ENCODE measurements at regions not wholly inside any gene's neighbourhood (a gene's known extent, or its start where the extent isn't known, plus 50 kb on each side); places are given as distances from the start of the nearest gene placed in this dataset.
"Not testable (repeated sequence)": the region's sequence is repeated elsewhere in the genome, so short reads cannot be mapped to it uniquely, and the experiment has no call there.

DNA sequence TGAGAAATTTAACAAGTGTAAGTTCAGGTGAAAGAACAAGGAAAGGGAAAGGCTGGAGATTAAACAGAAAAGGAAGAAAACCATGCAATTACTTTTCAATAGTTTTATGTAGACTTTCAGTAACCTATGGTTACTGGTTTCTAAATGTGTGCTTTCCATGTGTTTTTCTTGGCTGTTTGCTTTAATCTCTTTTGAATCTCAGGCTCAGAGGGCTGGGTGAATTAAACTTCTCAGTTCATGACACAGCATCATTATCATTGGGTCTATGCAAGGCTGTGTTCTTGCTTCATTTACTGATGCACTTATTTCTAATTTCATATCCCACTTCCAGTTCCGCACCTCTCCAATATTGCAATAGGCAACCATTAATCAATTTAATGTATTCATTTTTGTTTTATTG lies 266.5 kb upstream of the UGT8 start:
- H3K36me3 Mint-ChIP-seq, result no peaks in the 10 kb centered on the region
- no peaks in the 10 kb centered on the region for H3K4me1 Mint-ChIP-seq
- no peak overlapping the region for H3K27ac Mint-ChIP-seq
- CTCF ChIA-PET, result no interaction called here
- no peak overlapping the region for H3K4me3 Mint-ChIP-seq
- H3K27me3 Mint-ChIP-seq, result no peaks in the 10 kb centered on the region
- DNase-seq, result no peak
- no peaks in the 10 kb centered on the region for H3K9me3 Mint-ChIP-seq

DNA sequence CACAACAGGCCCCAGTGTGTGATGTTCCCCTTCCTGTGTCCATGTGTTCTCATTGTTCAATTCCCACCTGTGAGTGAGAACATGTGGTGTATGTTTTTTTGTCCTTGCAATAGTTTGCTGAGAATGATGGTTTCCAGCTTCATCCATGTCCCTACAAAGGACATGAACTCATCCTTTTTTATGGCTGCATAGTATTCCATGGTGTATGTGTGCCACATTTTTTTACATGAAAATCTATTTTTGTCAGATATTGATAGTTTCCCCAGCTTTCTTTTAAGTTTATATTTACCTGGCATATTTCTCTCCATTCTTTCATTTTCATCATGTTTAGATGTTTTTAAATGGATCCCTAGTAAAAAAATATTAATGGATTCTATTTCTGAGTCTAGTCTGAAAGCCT lies 264.2 kb upstream of the UGT8 start:
- DNase-seq, H3K4me1 Mint-ChIP-seq, H3K27me3 Mint-ChIP-seq, H3K36me3 Mint-ChIP-seq, H3K27ac Mint-ChIP-seq, H3K9me3 Mint-ChIP-seq, H3K4me3 Mint-ChIP-seq, CTCF ChIA-PET: not testable (repeated sequence)

DNA sequence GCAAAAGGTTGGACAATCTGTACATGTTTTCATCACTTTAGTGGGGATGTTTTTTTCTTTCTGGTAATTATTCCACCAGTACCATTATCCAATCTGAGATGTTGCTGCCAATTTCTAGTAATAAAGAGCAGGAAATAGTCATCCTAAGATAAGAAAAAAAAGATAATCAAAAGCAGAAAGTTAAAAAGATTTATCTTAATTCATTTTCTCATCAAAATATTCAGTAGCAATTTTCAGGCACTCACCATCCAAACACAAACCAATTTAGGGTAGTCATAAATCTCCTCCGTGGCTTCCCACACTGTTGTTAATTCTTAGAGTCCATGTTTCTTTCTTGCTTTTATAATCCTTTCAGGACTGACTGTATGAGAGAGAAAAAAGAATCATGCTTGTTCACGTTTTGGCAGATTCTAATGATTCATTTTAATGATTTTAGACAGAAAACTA lies 263.7 kb upstream of the UGT8 start:
- no peaks in the 10 kb centered on the region for H3K27me3 Mint-ChIP-seq
- no peaks in the 10 kb centered on the region for H3K4me1 Mint-ChIP-seq
- CTCF ChIA-PET, result no interaction called here
- H3K27ac Mint-ChIP-seq, result no peak overlapping the region
- no peaks in the 10 kb centered on the region for H3K9me3 Mint-ChIP-seq
- no peaks in the 10 kb centered on the region for H3K36me3 Mint-ChIP-seq
- no peak overlapping the region for H3K4me3 Mint-ChIP-seq
- DNase-seq, result no peak

DNA sequence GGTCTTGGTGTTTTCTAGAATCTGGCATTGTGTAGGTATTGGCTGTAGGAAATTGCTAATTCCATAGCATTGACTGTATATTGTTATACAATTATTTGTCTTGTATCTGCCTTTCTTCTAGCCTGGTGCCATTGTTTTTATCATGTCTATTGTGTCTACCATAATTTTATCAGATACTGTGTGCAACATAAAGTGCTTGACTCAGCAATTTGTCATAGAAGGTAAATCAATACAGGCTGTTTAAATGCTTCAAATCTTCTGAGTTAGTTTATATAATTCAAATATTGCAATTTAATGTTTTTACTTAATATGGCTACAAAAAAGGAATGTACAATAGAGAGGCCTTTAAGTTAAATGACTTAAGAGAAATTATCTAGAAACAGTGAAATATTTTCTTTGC lies 263.3 kb upstream of the UGT8 start:
- no peak for DNase-seq
- H3K27ac Mint-ChIP-seq, result no peak overlapping the region
- H3K27me3 Mint-ChIP-seq, result no peaks in the 10 kb centered on the region
- H3K36me3 Mint-ChIP-seq, result no peaks in the 10 kb centered on the region
- H3K9me3 Mint-ChIP-seq, result no peaks in the 10 kb centered on the region
- CTCF ChIA-PET, result no interaction called here
- H3K4me3 Mint-ChIP-seq, result no peak overlapping the region
- H3K4me1 Mint-ChIP-seq, result no peaks in the 10 kb centered on the region

DNA sequence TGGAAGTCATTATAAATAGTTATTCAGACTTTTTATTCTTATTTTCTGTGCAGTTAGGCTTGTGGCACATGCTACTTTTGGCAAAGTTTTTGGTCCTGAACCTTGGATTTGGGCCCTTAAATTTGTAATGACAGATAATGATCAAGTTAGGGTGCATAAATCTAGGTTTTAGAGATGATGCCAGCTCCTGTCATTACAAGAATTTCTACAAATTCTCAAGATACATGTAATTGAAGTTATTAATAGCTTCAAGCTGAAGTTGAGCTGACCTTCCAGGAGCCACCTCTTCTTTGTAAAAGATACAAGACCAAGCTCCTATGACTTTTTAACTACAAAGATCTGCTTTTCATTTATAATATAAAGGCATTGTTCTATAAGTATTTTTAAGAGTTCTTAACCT lies 255.6 kb upstream of the UGT8 start:
- Mint-ChIP-seq H3K4me1 (no peaks in the 10 kb centered on the region), H3K36me3 (no peaks in the 10 kb centered on the region), H3K9me3 (no peaks in the 10 kb centered on the region), H3K27ac (no peak overlapping the region), H3K27me3 (no peaks in the 10 kb centered on the region), H3K4me3 (no peak overlapping the region)
- DNase-seq, result no peak
- CTCF ChIA-PET, result no interaction called here

DNA sequence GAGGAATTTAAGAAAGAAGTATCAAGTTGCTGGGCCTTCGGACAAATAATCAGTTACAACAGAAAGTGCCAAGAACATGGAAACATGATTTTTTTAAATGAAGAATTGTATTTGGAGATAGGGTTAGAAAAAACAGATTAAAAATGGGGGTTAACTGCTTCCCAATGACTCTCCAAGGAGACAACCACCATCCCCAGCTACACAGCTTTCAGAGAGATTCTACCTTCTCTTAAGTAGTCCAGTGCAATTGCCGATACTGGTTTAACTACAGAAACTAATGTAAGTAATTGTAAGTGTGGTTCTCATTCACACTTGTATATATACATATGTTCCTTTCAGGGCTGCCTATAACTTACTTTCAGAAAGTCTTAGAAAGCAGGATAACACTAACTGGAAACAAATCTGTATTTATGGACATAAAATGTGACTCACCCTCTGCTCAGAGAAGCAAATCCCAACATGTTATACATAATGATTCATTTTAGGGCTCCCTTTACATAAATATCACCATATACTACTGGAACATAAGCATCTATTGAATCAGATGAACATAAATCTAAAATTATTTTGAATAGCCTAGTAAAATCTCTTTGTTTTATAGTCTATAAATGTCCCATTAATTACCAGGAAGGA lies 248.9 kb upstream of the UGT8 start:
- CTCF ChIA-PET, result no interaction called here
- no peak overlapping the region for H3K4me3 Mint-ChIP-seq
- no peaks in the 10 kb centered on the region for H3K4me1 Mint-ChIP-seq
- H3K9me3 Mint-ChIP-seq, result no peaks in the 10 kb centered on the region
- H3K27me3 Mint-ChIP-seq, result no peaks in the 10 kb centered on the region
- no peak overlapping the region for H3K27ac Mint-ChIP-seq
- DNase-seq, result no peak
- no peaks in the 10 kb centered on the region for H3K36me3 Mint-ChIP-seq

DNA sequence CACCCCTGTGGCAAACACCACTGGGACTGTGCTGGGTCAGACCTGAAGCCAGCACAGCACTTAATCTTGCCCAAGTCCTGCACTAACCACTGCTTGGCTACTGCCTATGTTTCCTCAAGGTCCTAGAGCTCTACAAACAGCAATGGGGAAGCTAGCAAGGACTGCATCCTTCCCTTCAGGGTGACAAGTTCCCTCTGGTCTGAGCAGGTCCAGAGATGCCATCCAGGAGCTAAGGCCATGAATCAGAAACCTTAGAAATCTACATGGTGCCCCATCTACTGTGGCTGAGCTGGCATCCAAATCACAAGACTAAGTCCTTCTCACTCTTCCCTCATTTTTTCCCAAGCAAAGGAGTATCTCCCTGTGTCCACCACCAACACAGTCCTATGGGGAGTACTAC lies 239.7 kb upstream of the UGT8 start:
- no peaks in the 10 kb centered on the region for H3K27me3 Mint-ChIP-seq

DNA sequence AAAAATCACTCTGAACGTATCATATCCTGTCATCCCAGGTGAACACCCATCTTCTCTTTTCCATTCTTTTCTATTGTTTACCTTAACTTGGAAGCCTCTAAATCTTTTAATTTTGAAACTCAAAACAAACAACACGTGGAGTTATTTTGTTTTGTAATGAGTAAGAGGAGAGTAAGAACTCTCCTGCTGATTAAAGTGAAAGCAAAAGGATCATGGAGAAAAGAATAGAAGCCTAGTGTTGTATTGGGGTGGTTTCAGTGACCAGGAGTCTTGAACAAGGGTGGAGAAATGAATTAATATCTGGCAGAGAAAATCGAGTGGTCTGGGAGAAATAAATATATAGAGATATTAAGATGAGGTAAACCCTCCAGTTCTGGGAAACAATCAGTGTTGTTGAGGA lies 237.4 kb upstream of the UGT8 start:
- DNase-seq, result no peak
- Mint-ChIP-seq H3K9me3 (no peaks in the 10 kb centered on the region), H3K4me1 (no peaks in the 10 kb centered on the region), H3K4me3 (no peak overlapping the region), H3K36me3 (no peaks in the 10 kb centered on the region), H3K27me3 (no peaks in the 10 kb centered on the region), H3K27ac (no peak overlapping the region)
- CTCF ChIA-PET, result no interaction called here

More for the DNA sequence above, 239.7 kb upstream of the UGT8 start:
- Mint-ChIP-seq H3K27ac (no peak overlapping the region), H3K36me3 (no peaks in the 10 kb centered on the region), H3K4me1 (no peaks in the 10 kb centered on the region), H3K4me3 (no peak overlapping the region), H3K9me3 (no peaks in the 10 kb centered on the region)
- CTCF ChIA-PET, result no interaction called here
- DNase-seq, result no peak

DNA sequence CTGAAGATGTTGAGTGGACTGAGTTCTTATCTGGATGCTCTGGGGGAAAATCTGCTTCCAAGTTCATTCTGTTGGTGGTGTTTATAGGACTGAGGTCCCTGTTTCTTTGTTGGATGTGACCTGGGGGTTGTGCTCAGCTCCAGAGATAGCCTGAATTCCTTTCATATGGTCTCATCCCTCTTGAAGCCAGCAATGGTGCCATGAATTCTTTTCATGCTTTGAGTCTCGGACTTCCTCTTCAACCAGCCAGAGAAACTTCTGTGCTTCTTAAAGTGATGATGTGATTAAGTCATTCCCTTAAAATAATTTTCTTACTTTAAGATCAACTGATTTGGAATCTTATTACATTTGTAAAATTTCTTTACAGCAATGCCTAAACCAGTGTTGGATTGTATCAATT lies 233.8 kb upstream of the UGT8 start:
- Mint-ChIP-seq H3K4me3 (no peak overlapping the region), H3K27me3 (no peaks in the 10 kb centered on the region)

DNA sequence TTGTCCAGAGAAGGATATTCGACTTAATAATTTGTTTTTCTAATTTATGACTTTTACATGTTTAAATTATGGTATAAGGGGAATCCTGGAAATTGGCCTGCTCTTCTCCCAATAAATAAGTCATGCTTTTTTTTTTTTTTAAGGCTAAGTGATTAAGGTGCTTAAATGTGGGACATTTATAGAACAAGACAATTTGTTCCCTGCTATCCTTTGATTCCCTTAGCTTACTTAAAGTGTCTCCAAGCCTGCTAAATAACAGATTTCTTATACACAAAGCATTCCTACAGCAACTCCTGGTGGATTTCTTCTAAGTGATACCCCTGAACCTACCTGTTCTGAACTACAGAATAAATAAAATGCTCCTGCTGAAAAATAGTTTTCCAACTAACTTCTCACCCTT lies 233.0 kb upstream of the UGT8 start:
- H3K9me3 Mint-ChIP-seq, result no peaks in the 10 kb centered on the region
- H3K27ac Mint-ChIP-seq, result no peak overlapping the region
- CTCF ChIA-PET, result no interaction called here
- H3K4me1 Mint-ChIP-seq, result no peaks in the 10 kb centered on the region
- H3K4me3 Mint-ChIP-seq, result no peak overlapping the region
- no peaks in the 10 kb centered on the region for H3K36me3 Mint-ChIP-seq
- no peak for DNase-seq
- no peaks in the 10 kb centered on the region for H3K27me3 Mint-ChIP-seq

More for the DNA sequence above, 233.8 kb upstream of the UGT8 start:
- H3K4me1 Mint-ChIP-seq, result no peaks in the 10 kb centered on the region
- no peak for DNase-seq
- H3K9me3 Mint-ChIP-seq, result no peaks in the 10 kb centered on the region
- no peak overlapping the region for H3K27ac Mint-ChIP-seq
- H3K36me3 Mint-ChIP-seq, result no peaks in the 10 kb centered on the region
- CTCF ChIA-PET, result no interaction called here

DNA sequence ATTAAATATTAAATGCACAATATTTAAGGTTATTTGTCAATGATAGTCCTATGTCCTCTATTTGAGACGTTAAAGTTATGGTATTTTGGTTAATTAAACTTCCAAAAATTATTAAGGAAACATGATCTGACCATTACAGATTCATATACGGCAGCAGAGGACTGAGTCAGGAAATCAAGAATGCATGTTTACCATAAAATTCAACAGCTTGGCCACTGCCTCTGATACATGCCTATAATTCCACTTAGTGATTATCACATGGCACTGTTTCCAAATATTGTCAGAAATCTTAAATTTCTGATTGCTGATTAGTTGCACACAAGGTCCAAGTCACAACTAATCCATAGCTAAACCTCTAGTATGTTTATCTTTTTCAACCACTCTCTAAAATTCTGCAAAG lies 232.2 kb upstream of the UGT8 start:
- H3K27ac Mint-ChIP-seq, result no peak overlapping the region
- no peaks in the 10 kb centered on the region for H3K27me3 Mint-ChIP-seq
- no peak for DNase-seq
- H3K4me1 Mint-ChIP-seq, result no peaks in the 10 kb centered on the region
- CTCF ChIA-PET, result no interaction called here
- H3K36me3 Mint-ChIP-seq, result no peaks in the 10 kb centered on the region
- no peaks in the 10 kb centered on the region for H3K9me3 Mint-ChIP-seq
- H3K4me3 Mint-ChIP-seq, result no peak overlapping the region

DNA sequence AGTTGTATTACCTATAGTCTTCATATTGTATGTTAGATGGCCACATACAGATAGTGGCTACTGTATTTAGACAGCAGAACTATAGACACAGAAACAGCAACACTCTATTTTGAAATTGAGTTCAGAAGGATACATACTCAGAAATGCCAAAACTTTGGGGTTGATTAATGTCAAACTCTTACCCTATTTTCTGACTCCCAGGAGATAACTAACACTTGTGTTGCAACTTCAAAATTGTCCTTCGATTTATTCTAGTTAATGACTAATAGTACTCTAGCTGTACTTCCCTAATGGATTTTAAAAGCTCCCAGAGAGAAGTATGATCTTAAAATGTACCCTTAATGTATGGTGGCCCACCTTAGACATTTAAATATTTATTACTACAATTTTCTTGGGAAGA lies 229.9 kb upstream of the UGT8 start:
- DNase-seq, result no peak
- CTCF ChIA-PET, result no interaction called here
- Mint-ChIP-seq H3K4me3 (no peak overlapping the region), H3K9me3 (no peaks in the 10 kb centered on the region), H3K4me1 (no peaks in the 10 kb centered on the region), H3K27me3 (no peaks in the 10 kb centered on the region), H3K36me3 (no peaks in the 10 kb centered on the region), H3K27ac (no peak overlapping the region)

DNA sequence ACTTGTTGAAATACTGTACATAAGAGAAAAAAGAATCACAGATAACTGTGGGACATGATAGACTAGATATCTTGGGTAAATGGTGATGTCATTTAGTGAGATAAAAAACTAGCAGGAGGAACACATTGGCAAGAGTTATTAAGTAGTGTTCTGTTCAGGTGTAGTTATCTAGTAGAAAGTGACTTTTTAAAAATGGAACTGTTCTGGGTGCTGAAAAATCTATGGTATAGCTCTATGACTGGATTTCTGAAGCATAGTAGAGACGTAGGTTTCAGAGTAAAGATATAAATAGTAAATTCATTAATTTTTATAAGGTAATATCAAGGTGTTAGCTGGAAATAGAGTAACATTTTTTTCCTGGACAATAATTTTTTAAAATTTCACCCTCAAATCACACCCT lies 225.1 kb upstream of the UGT8 start:
- no peaks in the 10 kb centered on the region for H3K27me3 Mint-ChIP-seq
- no peak overlapping the region for H3K4me3 Mint-ChIP-seq
- no peaks in the 10 kb centered on the region for H3K9me3 Mint-ChIP-seq
- no peak overlapping the region for H3K27ac Mint-ChIP-seq
- CTCF ChIA-PET, result no interaction called here
- DNase-seq, result no peak
- no peaks in the 10 kb centered on the region for H3K4me1 Mint-ChIP-seq
- H3K36me3 Mint-ChIP-seq, result no peaks in the 10 kb centered on the region

DNA sequence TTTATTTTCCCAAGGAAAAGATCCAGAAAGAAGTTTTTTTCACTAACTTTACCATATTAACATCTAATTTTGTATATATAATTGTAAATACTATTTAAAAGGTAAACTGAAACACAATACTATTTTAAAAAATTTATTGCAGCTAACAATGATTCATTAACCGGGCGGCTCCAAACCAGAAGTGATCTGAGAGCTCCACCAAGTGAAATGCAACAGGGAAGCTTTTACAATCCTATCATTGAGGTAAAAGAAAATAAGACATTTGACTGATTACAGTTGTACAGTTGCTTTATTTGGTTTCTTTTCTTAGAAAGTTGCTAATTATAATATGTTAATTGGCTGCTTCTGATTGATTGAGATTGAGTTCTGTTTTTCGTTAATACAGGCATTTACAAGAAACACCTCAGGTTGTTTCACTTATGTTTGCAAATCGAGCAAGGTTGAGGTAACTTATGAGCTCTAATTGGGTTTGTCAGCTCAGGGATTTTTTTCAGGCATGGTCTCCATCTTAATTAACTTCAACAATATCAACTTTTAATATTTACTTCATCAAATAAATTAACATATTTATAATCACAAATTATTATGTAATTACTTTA lies 220.2 kb upstream of the UGT8 start:
- Mint-ChIP-seq H3K27me3 (no peaks in the 10 kb centered on the region), H3K9me3 (no peaks in the 10 kb centered on the region), H3K4me1 (no peaks in the 10 kb centered on the region), H3K4me3 (no peak overlapping the region), H3K36me3 (no peaks in the 10 kb centered on the region), H3K27ac (no peak overlapping the region)
- no peak for DNase-seq
- CTCF ChIA-PET, result interaction anchor here (1.1 kb wide), 1 partner anchor 983 kb away, joined by 4 read pairs; no protein-coding TSS in a partner anchor

DNA sequence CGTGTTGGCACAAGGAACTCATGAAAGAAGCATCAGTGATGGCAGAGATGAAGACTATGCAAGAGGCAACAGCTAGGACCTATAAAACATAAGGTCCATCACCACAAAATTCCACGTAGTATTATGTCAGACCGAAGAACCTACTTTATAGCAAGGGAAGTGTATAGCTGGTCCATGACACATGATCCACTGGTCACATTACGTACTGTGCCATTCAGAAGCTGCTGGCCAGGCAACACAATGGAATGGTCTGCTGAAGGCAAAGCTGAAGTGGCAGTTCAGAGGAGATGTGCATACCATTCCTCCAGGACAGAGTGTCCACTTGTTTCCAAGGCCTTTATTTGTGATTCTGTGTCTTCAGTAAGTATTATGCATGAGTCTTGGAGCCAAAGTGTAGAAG lies 215.5 kb upstream of the UGT8 start:
- CTCF ChIA-PET, result interaction anchor here (1.0 to 1.5 kb wide), 2 partner anchors 9 to 988 kb away, joined by 4 to 5 read pairs; no protein-coding TSS in a partner anchor
- Mint-ChIP-seq H3K27ac (no peak overlapping the region), H3K36me3 (no peaks in the 10 kb centered on the region), H3K27me3 (no peaks in the 10 kb centered on the region), H3K4me3 (no peak overlapping the region), H3K9me3 (no peaks in the 10 kb centered on the region), H3K4me1 (no peaks in the 10 kb centered on the region)
- no peak for DNase-seq
